ENCODE measurements at regions not wholly inside any gene's neighbourhood (a gene's known extent, or its start where the extent isn't known, plus 50 kb on each side); places are given as distances from the start of the nearest gene placed in this dataset.

- Histone ChIP-seq H3K4me2 (no peak overlapping the region), H2AFZ (no peak overlapping the region), H4K20me1 (replicated peaks; ENCODE audit: insufficient read depth) (no peaks in the 10 kb centered on the region), H3K27me3 (ENCODE audit: insufficient read depth) (no peaks in the 10 kb centered on the region), H3K36me3 (ENCODE audit: insufficient read depth) (no peaks in the 10 kb centered on the region), H3K4me1 (ENCODE audit: insufficient read depth) (no peaks in the 10 kb centered on the region), H3K79me2 (replicated peaks; ENCODE audit: insufficient read depth) (no peaks in the 10 kb centered on the region), H3K4me3 (no peak overlapping the region), H3K27ac (ENCODE audit: low read depth) (no peak overlapping the region), H3F3A (replicated peaks; ENCODE audit: low read depth) (no peaks in the 10 kb centered on the region), H3K9me2 (ENCODE audit: insufficient read depth) (no peaks in the 10 kb centered on the region)
- Mint-ChIP-seq H3K27me3 (ENCODE audit: insufficient read depth, low read depth, poor library complexity) (no peaks in the 10 kb centered on the region), H3K4me1 (peaks cover 8% of the 10 kb centered on the region; the same call in 2 of the 3 replicates), H3K27ac (no peak overlapping the region), H3K4me3 (no peak overlapping the region), H3K36me3 (ENCODE audit: low read depth) (no peaks in the 10 kb centered on the region), H3K9me3 (no peaks in the 10 kb centered on the region)
- no peak for TF ChIP-seq ZNF331 (CRISPR knock-in tag; IDR thresholded peaks at IDR 0.05; ENCODE audit: low read depth)
- no peak for TF ChIP-seq NANOG (IDR thresholded peaks at IDR 0.05; ENCODE audit: borderline replicate concordance)
- TF ChIP-seq, protein P1, sequence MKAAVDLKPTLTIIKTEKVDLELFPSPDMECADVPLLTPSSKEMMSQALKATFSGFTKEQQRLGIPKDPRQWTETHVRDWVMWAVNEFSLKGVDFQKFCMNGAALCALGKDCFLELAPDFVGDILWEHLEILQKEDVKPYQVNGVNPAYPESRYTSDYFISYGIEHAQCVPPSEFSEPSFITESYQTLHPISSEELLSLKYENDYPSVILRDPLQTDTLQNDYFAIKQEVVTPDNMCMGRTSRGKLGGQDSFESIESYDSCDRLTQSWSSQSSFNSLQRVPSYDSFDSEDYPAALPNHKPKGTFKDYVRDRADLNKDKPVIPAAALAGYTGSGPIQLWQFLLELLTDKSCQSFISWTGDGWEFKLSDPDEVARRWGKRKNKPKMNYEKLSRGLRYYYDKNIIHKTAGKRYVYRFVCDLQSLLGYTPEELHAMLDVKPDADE (IDR thresholded peaks at IDR 0.05), result no peak
- no peak for TF ChIP-seq REST (IDR thresholded peaks at IDR 0.05; ENCODE audit: unreplicated experiment)
- no peak for TF ChIP-seq ZNF114 (CRISPR knock-in tag; IDR thresholded peaks at IDR 0.05)
- TF ChIP-seq ZNF462 (CRISPR knock-in tag; IDR thresholded peaks at IDR 0.05), result no peak
- TF ChIP-seq CREB1 (CRISPR knock-in tag; IDR thresholded peaks at IDR 0.05; ENCODE audit: low read depth), result no peak
- TF ChIP-seq STAT1 (IDR thresholded peaks at IDR 0.05; ENCODE audit: unreplicated experiment), result no peak
- no peak for TF ChIP-seq EZH2 (IDR thresholded peaks at IDR 0.05; ENCODE audit: low read depth, unreplicated experiment)
- no peak for TF ChIP-seq POLR2AphosphoS5 (IDR thresholded peaks at IDR 0.05; ENCODE audit: low read depth)
- no peak for TF ChIP-seq EZH2phosphoT487 (IDR thresholded peaks at IDR 0.05; ENCODE audit: unreplicated experiment)
- no peak for TF ChIP-seq CTCF (conservative IDR thresholded peaks at IDR 0.05; ENCODE audit: low read depth in 2 of 2)
- no peak for TF ChIP-seq JUNB (IDR thresholded peaks at IDR 0.05; ENCODE audit: unreplicated experiment)
- no peak for DNase-seq (ENCODE audit: low spot score)
- no peak for ATAC-seq
Observed at GRCh38 chr12:92271341-92271740, 125.7 kb upstream of the BTG1 start.

All from GM23338 (cell line).